Thoracic aorta (tissue), 2 donors: ENCODE measurements at regions not wholly inside any gene's neighbourhood (a gene's known extent, or its start where the extent isn't known, plus 50 kb on each side); places are given as distances from the start of the nearest gene placed in this dataset.

ENCODE experiments used
- ATAC-seq: fragments of 150-250 bp; one replicate; pipeline ENCODE4 v1.8.0; 2017; ENCODE audit warnings: low read depth; ENCODE audit not compliant: insufficient number of reproducible peaks, low FRiP score
- DNase-seq: peaks from one replicate; pipeline ENCODE4 v3.0.0-alpha.2; 2020; ENCODE audit warnings: low spot score
- H3K27ac ChIP-seq, 2 donors: fragments of 200-600 bp; sonication (generic); 1 replicate in 1 of 2; 2 replicates in 1 of 2; pipeline ENCODE4 v1.5.1; 2016; ENCODE audit warnings: mild to moderate bottlenecking in 2 of 2, moderate library complexity in 2 of 2
- H3K27me3 ChIP-seq: fragments of 200-600 bp; sonication (generic); replicated peaks from 2 replicates; pipeline ENCODE4 v1.6.0; 2016; ENCODE audit warnings: mild to moderate bottlenecking; ENCODE audit not compliant: insufficient read depth
- H3K36me3 ChIP-seq: fragments of 200-600 bp; sonication (generic); one replicate; pipeline ENCODE4 v1.5.1; 2016
- H3K4me1 ChIP-seq, 2 donors: fragments of 200-600 bp; sonication (generic); 1 replicate in 1 of 2; 2 replicates in 1 of 2; pipeline versions ENCODE4 v1.5.1 to v1.6.0; 2016; ENCODE audit warnings: low read depth in 2 of 2, mild to moderate bottlenecking in 1 of 2; ENCODE audit not compliant: control insufficient read depth in 1 of 2
- H3K4me3 ChIP-seq: fragments of 200-600 bp; sonication (generic); 2 replicates; pipeline ENCODE4 v1.5.1; 2016; ENCODE audit warnings: mild to moderate bottlenecking
- H3K9me3 ChIP-seq: fragments of 200-600 bp; sonication (generic); 2 replicates; pipeline ENCODE4 v1.5.1; 2016
- CTCF ChIP-seq: fragments of 200-600 bp; sonication (generic); IDR thresholded peaks from one replicate; pipeline ENCODE4 v1.5.1; 2019; ENCODE audit warnings: antibody characterized with exemption

- Histone ChIP-seq H3K27ac (no peak overlapping the region), H3K9me3 (no peaks in the 10 kb centered on the region), H3K27me3 (no peaks in the 10 kb centered on the region), H3K36me3 (no peaks in the 10 kb centered on the region), H3K4me3 (no peak overlapping the region), H3K4me1 (peaks cover 0 to 15% of the 10 kb centered on the region in 2 donors)
- DNase-seq = no peak
- no peak for TF ChIP-seq CTCF
- no peak for ATAC-seq
These were observed 1045.5 kb upstream of the NR2F2 start for GRCh38 chr15:95284933-95285421.

GRCh38 chr15:95286352-95286880 lies 1044.1 kb upstream of the NR2F2 start:
- no peaks in the 10 kb centered on the region for H3K27me3 ChIP-seq
- no peak for TF ChIP-seq CTCF
- no peak overlapping the region for H3K4me3 ChIP-seq
- no peaks in the 10 kb centered on the region for H3K36me3 ChIP-seq
- no peak overlapping the region for H3K27ac ChIP-seq
- ATAC-seq = no peak
- H3K4me1 ChIP-seq = peaks cover 0 to 19% of the 10 kb centered on the region in 2 donors
- DNase-seq = no peak
- no peaks in the 10 kb centered on the region for H3K9me3 ChIP-seq

- H3K4me3 ChIP-seq = no peak overlapping the region
- peaks cover 0 to 19% of the 10 kb centered on the region in 2 donors for H3K4me1 ChIP-seq
- no peak for TF ChIP-seq CTCF
- H3K27me3 ChIP-seq = no peaks in the 10 kb centered on the region
- no peaks in the 10 kb centered on the region for H3K9me3 ChIP-seq
- no peak overlapping the region for H3K27ac ChIP-seq
- ATAC-seq (no peak), DNase-seq (no peak)
- H3K36me3 ChIP-seq = no peaks in the 10 kb centered on the region
These were observed 1042.8 kb upstream of the NR2F2 start for GRCh38 chr15:95287720-95288103.

GRCh38 chr15:95288626-95289025 lies 1041.9 kb upstream of the NR2F2 start:
- no peak for TF ChIP-seq CTCF
- no peaks in the 10 kb centered on the region for H3K27me3 ChIP-seq
- DNase-seq (no peak), ATAC-seq (no peak)
- H3K36me3 ChIP-seq = no peaks in the 10 kb centered on the region
- H3K4me1 ChIP-seq = peaks cover 0 to 26% of the 10 kb centered on the region in 2 donors
- no peak overlapping the region for H3K27ac ChIP-seq
- no peak overlapping the region for H3K4me3 ChIP-seq
- H3K9me3 ChIP-seq = no peaks in the 10 kb centered on the region

- H3K4me3 ChIP-seq = no peak overlapping the region
- TF ChIP-seq CTCF = no peak
These were observed 1040.1 kb upstream of the NR2F2 start for GRCh38 chr15:95290176-95290974.

More at GRCh38 chr15:95290176-95290974, 1040.1 kb upstream of the NR2F2 start:
- no peak for ATAC-seq
- Histone ChIP-seq H3K4me1 (peaks cover 0 to 26% of the 10 kb centered on the region in 2 donors), H3K27me3 (no peaks in the 10 kb centered on the region), H3K36me3 (no peaks in the 10 kb centered on the region), H3K27ac (no peak overlapping the region), H3K9me3 (no peaks in the 10 kb centered on the region)
- DNase-seq = no peak
